ENCODE measurements at regions not wholly inside any gene's neighbourhood (a gene's known extent, or its start where the extent isn't known, plus 50 kb on each side); places are given as distances from the start of the nearest gene placed in this dataset.

DNA sequence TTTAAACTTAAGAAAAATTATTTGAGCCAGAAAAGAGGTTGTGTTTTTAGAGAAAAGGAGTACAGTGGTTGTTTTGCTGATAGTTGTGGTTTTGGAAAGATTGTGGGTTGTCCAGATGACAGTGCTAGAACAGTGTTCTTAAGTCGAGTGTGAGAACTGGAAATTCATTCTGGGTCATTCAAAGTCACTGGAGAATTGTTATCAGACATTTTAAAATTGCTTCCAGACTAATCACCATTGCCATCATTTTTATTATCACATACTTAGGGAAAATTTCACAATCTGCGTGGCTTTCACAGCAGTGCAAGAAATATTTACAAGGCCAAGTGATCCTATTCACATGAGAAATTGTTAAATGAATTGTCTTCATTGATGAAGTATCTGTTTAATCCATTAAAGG lies 242.2 kb upstream of the DDI1 start:
- BruUV-seq (replicated peaks): no TSS peak
- CTCF ChIA-PET: no interaction called here
- RAD21 ChIA-PET (ENCODE audit: unreplicated experiment): no interaction called here
- POLR2A ChIA-PET: no interaction called here
- in situ Hi-C loops (cut with MboI) (no loop called here), intact Hi-C loops (cut with micrococcal nuclease; ENCODE audit: unreplicated experiment) (no loop called here)
- H4K20me1 ChIP-seq (ENCODE audit: control insufficient read depth, insufficient read depth): no peaks in the 10 kb centered on the region
- no peak overlapping the region for H2AFZ ChIP-seq (ENCODE audit: control insufficient read depth, low read depth, low read length)
- no peaks in the 10 kb centered on the region for H3K9me3 ChIP-seq (replicated peaks; ENCODE audit: control insufficient read depth, insufficient read depth, low read length)
- SMC1A ChIA-PET (ENCODE audit: uncharacterized antibody, unreplicated experiment): no interaction called here
- no peak overlapping the region for H3K4me3 ChIP-seq
- H3K79me2 ChIP-seq (ENCODE audit: control insufficient read depth, insufficient read depth, low read length): no peaks in the 10 kb centered on the region
- DNase-seq (ENCODE audit: low read depth, low spot score) (no peak), FAIRE-seq (no peak), ATAC-seq (no peak)
- WGBS (ENCODE audit: insufficient coverage, insufficient replicate concordance, low lambda C conversion rate, missing lambda C conversion rate): 0% methylated on average over 2 of the region's 2 CpGs
- 0 out of 4 replicates have a peak, but pooled peaks cover 0 to 2% of the 10 kb centered on the region in 2 experiments for H3K27me3 ChIP-seq (replicated peaks in 1 of 2; ENCODE audit: control insufficient read depth in 2 of 2, insufficient read depth in 2 of 2, low read length in 1 of 2)
- no peaks in the 10 kb centered on the region for H3K36me3 ChIP-seq (ENCODE audit: control insufficient read depth in 2 of 2, insufficient read depth in 2 of 2, low read length in 1 of 2)
- H3K27ac ChIP-seq (ENCODE audit: control insufficient read depth, insufficient read depth): no peak overlapping the region
- H3K4me1 ChIP-seq (ENCODE audit: control insufficient read depth, insufficient read depth, low read length): no peaks in the 10 kb centered on the region
- H3K4me2 ChIP-seq (ENCODE audit: control insufficient read depth, insufficient read depth): no peak overlapping the region
- TF ChIP-seq TCF7 (IDR thresholded peaks at IDR 0.05; ENCODE audit: borderline replicate concordance) (no peak), SUZ12 (IDR thresholded peaks at IDR 0.05; ENCODE audit: unreplicated experiment) (no peak), CHD1 (IDR thresholded peaks at IDR 0.05; ENCODE audit: low read depth, low read length) (no peak), STAT1 (conservative IDR thresholded peaks at IDR 0.05) (no peak), FOS (IDR thresholded peaks at IDR 0.05; ENCODE audit: borderline replicate concordance, extremely low read depth, insufficient read length) (no peak), ZNF384 (IDR thresholded peaks at IDR 0.05; ENCODE audit: borderline replicate concordance, low read depth, low read length) (no peak), NR2C1 (IDR thresholded peaks at IDR 0.05) (no peak), MTA3 (IDR thresholded peaks at IDR 0.05; ENCODE audit: borderline replicate concordance, low read length) (no peak), ZZZ3 (IDR thresholded peaks at IDR 0.05; ENCODE audit: control insufficient read depth, insufficient read length, low read depth) (no peak), EZH2 (IDR thresholded peaks at IDR 0.05; ENCODE audit: borderline replicate concordance, control insufficient read depth, low read depth, low read length) (no peak), RELA (IDR thresholded peaks at IDR 0.05; ENCODE audit: borderline replicate concordance, partially characterized antibody) (no peak)
- TF ChIP-seq, protein P1, sequence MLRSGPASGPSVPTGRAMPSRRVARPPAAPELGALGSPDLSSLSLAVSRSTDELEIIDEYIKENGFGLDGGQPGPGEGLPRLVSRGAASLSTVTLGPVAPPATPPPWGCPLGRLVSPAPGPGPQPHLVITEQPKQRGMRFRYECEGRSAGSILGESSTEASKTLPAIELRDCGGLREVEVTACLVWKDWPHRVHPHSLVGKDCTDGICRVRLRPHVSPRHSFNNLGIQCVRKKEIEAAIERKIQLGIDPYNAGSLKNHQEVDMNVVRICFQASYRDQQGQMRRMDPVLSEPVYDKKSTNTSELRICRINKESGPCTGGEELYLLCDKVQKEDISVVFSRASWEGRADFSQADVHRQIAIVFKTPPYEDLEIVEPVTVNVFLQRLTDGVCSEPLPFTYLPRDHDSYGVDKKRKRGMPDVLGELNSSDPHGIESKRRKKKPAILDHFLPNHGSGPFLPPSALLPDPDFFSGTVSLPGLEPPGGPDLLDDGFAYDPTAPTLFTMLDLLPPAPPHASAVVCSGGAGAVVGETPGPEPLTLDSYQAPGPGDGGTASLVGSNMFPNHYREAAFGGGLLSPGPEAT (IDR thresholded peaks at IDR 0.05; ENCODE audit: low read depth): no peak
- no peak overlapping the region for H3K9ac ChIP-seq (ENCODE audit: control insufficient read depth, insufficient read depth, low read length)

Measured in GM12878 (cell line).